ENCODE measurements at regions not wholly inside any gene's neighbourhood (a gene's known extent, or its start where the extent isn't known, plus 50 kb on each side); places are given as distances from the start of the nearest gene placed in this dataset.

GRCh38 chr4:4677556-4678522 lies 136.0 kb upstream of the STX18 start:
- H3K27ac ChIP-seq (ENCODE audit: extremely low read depth, low read depth, low read length): no peak overlapping the region
- H3K9me1 ChIP-seq (ENCODE audit: control insufficient read depth, insufficient read depth, low read length): no peaks in the 10 kb centered on the region
- intact Hi-C loops (cut with micrococcal nuclease) (loop anchor here (1.0 to 10.0 kb wide), 2 partner anchors 190 to 197 kb away; no protein-coding TSS in a partner anchor), in situ Hi-C loops (cut with MboI) (no loop called here)
- peaks cover 3 to 8% of the 10 kb centered on the region in 2 experiments; a peak in 3 of 5 replicates for H3K27me3 ChIP-seq (ENCODE audit: control insufficient read depth in 2 of 2, insufficient read depth in 2 of 2, low read length in 2 of 2)
- no peaks in the 10 kb centered on the region for H3K36me3 ChIP-seq (ENCODE audit: control insufficient read depth, insufficient read depth, low read length)
- no TSS peak for BruUV-seq (replicated peaks)
- FAIRE-seq (peak; percentile 49), ATAC-seq (peak; percentile 82), DNase-seq (ENCODE audit: extremely low read depth in 1 of 4, low spot score in 3 of 4) (peak; percentile 27 to 40 (median 34))
- ChIA-PET CTCF (ENCODE audit: low intra/inter-chr PET ratio) (interaction anchor here (0.5 kb wide), 1 partner anchor 124 kb away, joined by 3 read pairs; no protein-coding TSS in a partner anchor), POLR2A (interaction anchor here (0.6 to 1.3 kb wide), 2 partner anchors 57 to 135 kb away, joined by 3 read pairs; no protein-coding TSS in a partner anchor)
- no peak overlapping the region for H2AFZ ChIP-seq (ENCODE audit: low read depth, low read length)
- 13% methylated on average over 23 of the region's 23 CpGs for WGBS (ENCODE audit: insufficient coverage, low coverage, missing lambda C conversion rate)
- no peak overlapping the region for H3K9ac ChIP-seq (ENCODE audit: insufficient read depth in 1 of 2, low read depth in 2 of 2, low read length in 2 of 2)
- H3K79me2 ChIP-seq (ENCODE audit: control insufficient read depth, insufficient read depth, low read length): no peaks in the 10 kb centered on the region
- no peak overlapping the region for H3K4me3 ChIP-seq
- H3K4me2 ChIP-seq (ENCODE audit: insufficient read depth, low read length): no peak overlapping the region
- H3K9me3 ChIP-seq (replicated peaks; ENCODE audit: control insufficient read depth, insufficient read depth, low read depth, low read length): no peaks in the 10 kb centered on the region
- H3K4me1 ChIP-seq (replicated peaks in 1 of 2; ENCODE audit: control insufficient read depth in 2 of 2, insufficient read depth in 2 of 2, low read length in 2 of 2): peaks cover 0 to 5% of the 10 kb centered on the region in 2 experiments; a peak in 2 of 5 replicates
- H4K20me1 ChIP-seq (replicated peaks; ENCODE audit: control insufficient read depth, insufficient read depth, low read length): no peaks in the 10 kb centered on the region
- TF ChIP-seq ZNF146 (CRISPR knock-in tag; IDR thresholded peaks at IDR 0.05; ENCODE audit: unreplicated experiment) (no peak), ZNF398 (CRISPR knock-in tag; IDR thresholded peaks at IDR 0.05) (no peak), ZNF75A (CRISPR knock-in tag; IDR thresholded peaks at IDR 0.05) (0 out of 2 replicates have a peak, but pooled peaks have one; percentile 44), CEBPB (tag; IDR thresholded peaks at IDR 0.05) (peak; percentile 58; the same call in 1 of the 2 replicates), SMC3 (conservative IDR thresholded peaks at IDR 0.05; ENCODE audit: insufficient read depth, low read depth, low read length) (0 out of 2 replicates have a peak, but pooled peaks have one; percentile 35)
- TF ChIP-seq, protein P1, sequence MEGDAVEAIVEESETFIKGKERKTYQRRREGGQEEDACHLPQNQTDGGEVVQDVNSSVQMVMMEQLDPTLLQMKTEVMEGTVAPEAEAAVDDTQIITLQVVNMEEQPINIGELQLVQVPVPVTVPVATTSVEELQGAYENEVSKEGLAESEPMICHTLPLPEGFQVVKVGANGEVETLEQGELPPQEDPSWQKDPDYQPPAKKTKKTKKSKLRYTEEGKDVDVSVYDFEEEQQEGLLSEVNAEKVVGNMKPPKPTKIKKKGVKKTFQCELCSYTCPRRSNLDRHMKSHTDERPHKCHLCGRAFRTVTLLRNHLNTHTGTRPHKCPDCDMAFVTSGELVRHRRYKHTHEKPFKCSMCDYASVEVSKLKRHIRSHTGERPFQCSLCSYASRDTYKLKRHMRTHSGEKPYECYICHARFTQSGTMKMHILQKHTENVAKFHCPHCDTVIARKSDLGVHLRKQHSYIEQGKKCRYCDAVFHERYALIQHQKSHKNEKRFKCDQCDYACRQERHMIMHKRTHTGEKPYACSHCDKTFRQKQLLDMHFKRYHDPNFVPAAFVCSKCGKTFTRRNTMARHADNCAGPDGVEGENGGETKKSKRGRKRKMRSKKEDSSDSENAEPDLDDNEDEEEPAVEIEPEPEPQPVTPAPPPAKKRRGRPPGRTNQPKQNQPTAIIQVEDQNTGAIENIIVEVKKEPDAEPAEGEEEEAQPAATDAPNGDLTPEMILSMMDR (IDR thresholded peaks at IDR 0.05 in 2 of 3, conservative IDR thresholded peaks at IDR 0.05 in 1 of 3; ENCODE audit: insufficient read depth in 2 of 3, low read depth in 1 of 3, low read length in 3 of 3): peak; percentile 50 to 65 (median 64)
- TF ChIP-seq, protein P2, sequence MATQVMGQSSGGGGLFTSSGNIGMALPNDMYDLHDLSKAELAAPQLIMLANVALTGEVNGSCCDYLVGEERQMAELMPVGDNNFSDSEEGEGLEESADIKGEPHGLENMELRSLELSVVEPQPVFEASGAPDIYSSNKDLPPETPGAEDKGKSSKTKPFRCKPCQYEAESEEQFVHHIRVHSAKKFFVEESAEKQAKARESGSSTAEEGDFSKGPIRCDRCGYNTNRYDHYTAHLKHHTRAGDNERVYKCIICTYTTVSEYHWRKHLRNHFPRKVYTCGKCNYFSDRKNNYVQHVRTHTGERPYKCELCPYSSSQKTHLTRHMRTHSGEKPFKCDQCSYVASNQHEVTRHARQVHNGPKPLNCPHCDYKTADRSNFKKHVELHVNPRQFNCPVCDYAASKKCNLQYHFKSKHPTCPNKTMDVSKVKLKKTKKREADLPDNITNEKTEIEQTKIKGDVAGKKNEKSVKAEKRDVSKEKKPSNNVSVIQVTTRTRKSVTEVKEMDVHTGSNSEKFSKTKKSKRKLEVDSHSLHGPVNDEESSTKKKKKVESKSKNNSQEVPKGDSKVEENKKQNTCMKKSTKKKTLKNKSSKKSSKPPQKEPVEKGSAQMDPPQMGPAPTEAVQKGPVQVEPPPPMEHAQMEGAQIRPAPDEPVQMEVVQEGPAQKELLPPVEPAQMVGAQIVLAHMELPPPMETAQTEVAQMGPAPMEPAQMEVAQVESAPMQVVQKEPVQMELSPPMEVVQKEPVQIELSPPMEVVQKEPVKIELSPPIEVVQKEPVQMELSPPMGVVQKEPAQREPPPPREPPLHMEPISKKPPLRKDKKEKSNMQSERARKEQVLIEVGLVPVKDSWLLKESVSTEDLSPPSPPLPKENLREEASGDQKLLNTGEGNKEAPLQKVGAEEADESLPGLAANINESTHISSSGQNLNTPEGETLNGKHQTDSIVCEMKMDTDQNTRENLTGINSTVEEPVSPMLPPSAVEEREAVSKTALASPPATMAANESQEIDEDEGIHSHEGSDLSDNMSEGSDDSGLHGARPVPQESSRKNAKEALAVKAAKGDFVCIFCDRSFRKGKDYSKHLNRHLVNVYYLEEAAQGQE (IDR thresholded peaks at IDR 0.05; ENCODE audit: borderline replicate concordance): peak; percentile 35; the same call in 1 of the 2 replicates
- TF ChIP-seq, protein P2 (CRISPR knock-in tag; IDR thresholded peaks at IDR 0.05; ENCODE audit: low read depth): no peak

Measured in K562 (cell line).